ENCODE measurements at regions not wholly inside any gene's neighbourhood (a gene's known extent, or its start where the extent isn't known, plus 50 kb on each side); places are given as distances from the start of the nearest gene placed in this dataset.

DNA sequence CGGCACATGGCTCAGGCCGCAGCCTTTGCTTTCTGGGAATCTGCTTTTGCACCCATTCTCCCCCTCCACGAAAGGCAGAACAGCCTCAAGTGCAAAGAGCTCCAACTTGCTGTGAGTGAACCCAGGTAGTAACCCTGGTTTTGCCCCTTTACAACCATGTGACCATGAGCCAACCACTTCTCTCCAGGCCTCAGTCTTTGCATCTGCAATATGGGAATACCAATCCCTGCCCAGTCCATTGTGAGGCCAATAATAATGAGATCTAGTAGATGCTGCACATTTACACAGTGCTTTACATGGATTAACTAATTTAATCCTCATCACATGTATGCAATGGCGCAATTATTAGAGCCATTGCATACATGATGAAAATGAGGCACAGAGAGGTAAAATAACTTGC, 108.9 kb upstream of the MYL2 start:
- TF ChIP-seq SUZ12 (IDR thresholded peaks at IDR 0.05; ENCODE audit: extremely low read depth, insufficient read depth, insufficient read length): no peak
- TF ChIP-seq ZNF274 (IDR thresholded peaks at IDR 0.05; ENCODE audit: low read depth, low read length): no peak
- TF ChIP-seq YY1 (IDR thresholded peaks at IDR 0.05; ENCODE audit: insufficient read depth, insufficient read length): no peak
